T47D (cell line): ENCODE measurements at regions not wholly inside any gene's neighbourhood (a gene's known extent, or its start where the extent isn't known, plus 50 kb on each side); places are given as distances from the start of the nearest gene placed in this dataset.

Experiments used
- DNase-seq, 2 experiments: peaks; one replicate each; pipeline versions ENCODE4 v3.0.0 to v3.0.0-alpha.2; 2011 to 2012; ENCODE audit warnings: low read depth in 1 of 2, low spot score in 1 of 2
- JUND ChIP-seq: IDR thresholded peaks from 2 replicates; pipeline ENCODE4 v1.6.1; 2012; ENCODE audit warnings: low read depth
- in situ Hi-C: cut with HindIII; loops from 2 replicates; pipeline ENCODE4 v1.10.0; 2016; ENCODE audit warnings: low sequenced_read_pairs, low pct_unique_long_range_greater_than_20kb

GRCh38 chr3:180142472-180142871 lies 105.7 kb upstream of the PEX5L start:
- in situ Hi-C loops: no loop called here
- DNase-seq: no peak
- TF ChIP-seq JUND: no peak

GRCh38 chr3:180161770-180162169 lies 125.0 kb upstream of the PEX5L start:
- in situ Hi-C loops: no loop called here
- DNase-seq: no peak
- TF ChIP-seq JUND: no peak

- no peak for TF ChIP-seq JUND
- DNase-seq: no peak
- in situ Hi-C loops: no loop called here
Measured at GRCh38 chr3:180175572-180175971, 138.8 kb upstream of the PEX5L start.

GRCh38 chr3:180176059-180176458 lies 139.3 kb upstream of the PEX5L start:
- DNase-seq: no peak
- in situ Hi-C loops: no loop called here
- TF ChIP-seq JUND: no peak

GRCh38 chr3:180177255-180177654 lies 140.5 kb upstream of the PEX5L start:
- DNase-seq: no peak
- TF ChIP-seq JUND: no peak
- in situ Hi-C loops: no loop called here

GRCh38 chr3:180179562-180179961 lies 142.8 kb upstream of the PEX5L start:
- in situ Hi-C loops: no loop called here
- no peak for TF ChIP-seq JUND

GRCh38 chr3:180180795-180181194 lies 144.1 kb upstream of the PEX5L start:
- in situ Hi-C loops: no loop called here
- TF ChIP-seq JUND: no peak
- no peak for DNase-seq

More at GRCh38 chr3:180179562-180179961, 142.8 kb upstream of the PEX5L start:
- DNase-seq: no peak

- no peak for DNase-seq
- in situ Hi-C loops: no loop called here
- TF ChIP-seq JUND: no peak
Measured at GRCh38 chr3:180181387-180181786, 144.7 kb upstream of the PEX5L start.

GRCh38 chr3:180183346-180183745 lies 146.6 kb upstream of the PEX5L start:
- no peak for DNase-seq
- in situ Hi-C loops: no loop called here
- no peak for TF ChIP-seq JUND

- in situ Hi-C loops: no loop called here
Measured at GRCh38 chr3:180184816-180185215, 148.1 kb upstream of the PEX5L start.

GRCh38 chr3:180185650-180186049 lies 148.9 kb upstream of the PEX5L start:
- in situ Hi-C loops: no loop called here
- no peak for TF ChIP-seq JUND
- DNase-seq: no peak

More at GRCh38 chr3:180184816-180185215, 148.1 kb upstream of the PEX5L start:
- no peak for TF ChIP-seq JUND
- no peak for DNase-seq

- no peak for DNase-seq
- in situ Hi-C loops: no loop called here
- TF ChIP-seq JUND: no peak
Measured at GRCh38 chr3:180188512-180189309, 152.0 kb upstream of the PEX5L start.

GRCh38 chr3:180189310-180189648 lies 152.5 kb upstream of the PEX5L start:
- no peak for TF ChIP-seq JUND
- in situ Hi-C loops: no loop called here

GRCh38 chr3:180196658-180197057 lies 159.9 kb upstream of the PEX5L start:
- in situ Hi-C loops: no loop called here
- DNase-seq: no peak
- TF ChIP-seq JUND: no peak

More at GRCh38 chr3:180189310-180189648, 152.5 kb upstream of the PEX5L start:
- no peak for DNase-seq
